ENCODE measurements at regions not wholly inside any gene's neighbourhood (a gene's known extent, or its start where the extent isn't known, plus 50 kb on each side); places are given as distances from the start of the nearest gene placed in this dataset.
"Not testable (repeated sequence)": the region's sequence is repeated elsewhere in the genome, so short reads cannot be mapped to it uniquely, and the experiment has no call there.

DNA sequence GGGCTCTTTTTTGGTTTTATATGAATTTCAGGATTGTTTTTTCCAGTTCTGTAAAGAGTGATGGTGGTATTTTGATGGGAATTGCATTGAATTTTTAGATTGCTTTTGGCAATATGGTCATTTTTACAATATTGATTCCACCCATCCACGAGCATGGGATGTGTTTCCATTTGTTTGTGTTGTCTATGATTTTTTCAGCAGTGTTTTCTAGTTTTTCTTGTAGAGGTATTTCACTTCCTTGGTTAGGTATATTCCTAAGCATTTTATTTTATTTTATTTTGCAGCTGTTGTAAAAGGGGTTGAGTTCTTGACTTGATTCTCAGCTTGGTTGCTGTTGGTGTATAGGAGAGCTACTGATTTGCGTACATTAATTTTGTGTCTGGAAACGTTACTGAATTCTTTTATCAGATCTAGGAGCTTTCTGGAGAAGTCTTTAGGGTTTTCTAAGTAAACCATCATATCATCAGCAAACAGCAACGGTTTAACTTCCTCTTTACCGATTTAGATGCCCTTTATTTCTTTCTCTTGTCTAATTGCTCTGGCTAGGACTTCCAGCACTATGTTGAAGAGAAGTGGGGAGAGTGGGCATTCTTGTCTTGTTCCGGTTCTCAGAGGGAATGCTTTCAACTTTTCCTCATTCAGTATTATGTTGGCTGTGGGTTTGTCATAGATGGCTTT is 69.4 kb upstream of the GNG12 start:
- H3K27me3 ChIP-seq (ENCODE audit: control insufficient read depth in 1 of 2, insufficient read depth in 2 of 2, low read length in 1 of 2); DNase-seq; H3K9me3 ChIP-seq (ENCODE audit: control insufficient read depth, low read length); H3K4me3 ChIP-seq (ENCODE audit: low read length in 2 of 2); intact Hi-C loops (cut with DNase I); H3K36me3 ChIP-seq (ENCODE audit: control insufficient read depth in 1 of 2, insufficient read depth in 2 of 2, low read length in 1 of 2); H3K4me1 ChIP-seq (ENCODE audit: control insufficient read depth in 1 of 2, insufficient read depth in 2 of 2, low read length in 2 of 2); H3K27ac ChIP-seq (ENCODE audit: low read depth in 1 of 2, low read length in 2 of 2); ATAC-seq (ENCODE audit: low FRiP score): not testable (repeated sequence)
- 84 to 86% methylated on average over 6 of the region's 6 CpGs for WGBS, 2 donors

- no peaks in the 10 kb centered on the region for H3K9me3 ChIP-seq (ENCODE audit: control insufficient read depth, low read length)
- ATAC-seq (ENCODE audit: low FRiP score) = no peak
- WGBS, 2 donors = 86 to 92% methylated on average over 4 of the region's 4 CpGs
- H3K36me3 ChIP-seq (ENCODE audit: control insufficient read depth in 1 of 2, insufficient read depth in 2 of 2, low read length in 1 of 2) = no peaks in the 10 kb centered on the region
- no peak overlapping the region for H3K27ac ChIP-seq (ENCODE audit: low read depth in 1 of 2, low read length in 2 of 2)
- no peaks in the 10 kb centered on the region for H3K27me3 ChIP-seq (ENCODE audit: control insufficient read depth in 1 of 2, insufficient read depth in 2 of 2, low read length in 1 of 2)
- intact Hi-C loops (cut with DNase I) = no loop called here
- DNase-seq = no peak
- H3K4me1 ChIP-seq (ENCODE audit: control insufficient read depth in 1 of 2, insufficient read depth in 2 of 2, low read length in 2 of 2) = no peaks in the 10 kb centered on the region
- H3K4me3 ChIP-seq (ENCODE audit: low read length in 2 of 2) = no peak overlapping the region
Observed at GRCh38 chr1:67898033-67898726, 64.9 kb upstream of the GNG12 start.

- Histone ChIP-seq H3K27ac (ENCODE audit: low read depth in 1 of 2, low read length in 2 of 2) (no peak overlapping the region), H3K4me1 (ENCODE audit: control insufficient read depth in 1 of 2, insufficient read depth in 2 of 2, low read length in 2 of 2) (no peaks in the 10 kb centered on the region), H3K4me3 (ENCODE audit: low read length in 2 of 2) (no peak overlapping the region), H3K27me3 (ENCODE audit: control insufficient read depth in 1 of 2, insufficient read depth in 2 of 2, low read length in 1 of 2) (no peaks in the 10 kb centered on the region), H3K9me3 (ENCODE audit: control insufficient read depth, low read length) (no peaks in the 10 kb centered on the region), H3K36me3 (ENCODE audit: control insufficient read depth in 1 of 2, insufficient read depth in 2 of 2, low read length in 1 of 2) (no peaks in the 10 kb centered on the region)
- intact Hi-C loops (cut with DNase I) = no loop called here
- DNase-seq (no peak), ATAC-seq (ENCODE audit: low FRiP score) (no peak)
- 61 to 63% methylated on average over 9 of the region's 9 CpGs for WGBS, 2 donors
Observed at GRCh38 chr1:67897270-67897949, 64.1 kb upstream of the GNG12 start.

GRCh38 chr1:67896826-67897225 is 63.6 kb upstream of the GNG12 start:
- H3K9me3 ChIP-seq (ENCODE audit: control insufficient read depth, low read length) = no peaks in the 10 kb centered on the region
- H3K27me3 ChIP-seq (ENCODE audit: control insufficient read depth in 1 of 2, insufficient read depth in 2 of 2, low read length in 1 of 2) = no peaks in the 10 kb centered on the region
- DNase-seq = no peak
- 92 to 93% methylated on average over 6 of the region's 6 CpGs for WGBS, 2 donors
- ATAC-seq (ENCODE audit: low FRiP score) = no peak
- intact Hi-C loops (cut with DNase I) = no loop called here
- no peaks in the 10 kb centered on the region for H3K4me1 ChIP-seq (ENCODE audit: control insufficient read depth in 1 of 2, insufficient read depth in 2 of 2, low read length in 2 of 2)
- no peak overlapping the region for H3K27ac ChIP-seq (ENCODE audit: low read depth in 1 of 2, low read length in 2 of 2)
- no peaks in the 10 kb centered on the region for H3K36me3 ChIP-seq (ENCODE audit: control insufficient read depth in 1 of 2, insufficient read depth in 2 of 2, low read length in 1 of 2)
- H3K4me3 ChIP-seq (ENCODE audit: low read length in 2 of 2) = no peak overlapping the region

- intact Hi-C loops (cut with DNase I) = no loop called here
- DNase-seq (no peak), ATAC-seq (ENCODE audit: low FRiP score) (no peak)
- Histone ChIP-seq H3K4me1 (ENCODE audit: control insufficient read depth in 1 of 2, insufficient read depth in 2 of 2, low read length in 2 of 2) (no peaks in the 10 kb centered on the region), H3K36me3 (ENCODE audit: control insufficient read depth in 1 of 2, insufficient read depth in 2 of 2, low read length in 1 of 2) (no peaks in the 10 kb centered on the region), H3K9me3 (ENCODE audit: control insufficient read depth, low read length) (no peaks in the 10 kb centered on the region), H3K4me3 (ENCODE audit: low read length in 2 of 2) (no peak overlapping the region), H3K27me3 (ENCODE audit: control insufficient read depth in 1 of 2, insufficient read depth in 2 of 2, low read length in 1 of 2) (no peaks in the 10 kb centered on the region), H3K27ac (ENCODE audit: low read depth in 1 of 2, low read length in 2 of 2) (no peak overlapping the region)
- WGBS, 2 donors = 90 to 94% methylated on average over 4 of the region's 4 CpGs
Observed at GRCh38 chr1:67894981-67895735, 61.9 kb upstream of the GNG12 start.

DNA sequence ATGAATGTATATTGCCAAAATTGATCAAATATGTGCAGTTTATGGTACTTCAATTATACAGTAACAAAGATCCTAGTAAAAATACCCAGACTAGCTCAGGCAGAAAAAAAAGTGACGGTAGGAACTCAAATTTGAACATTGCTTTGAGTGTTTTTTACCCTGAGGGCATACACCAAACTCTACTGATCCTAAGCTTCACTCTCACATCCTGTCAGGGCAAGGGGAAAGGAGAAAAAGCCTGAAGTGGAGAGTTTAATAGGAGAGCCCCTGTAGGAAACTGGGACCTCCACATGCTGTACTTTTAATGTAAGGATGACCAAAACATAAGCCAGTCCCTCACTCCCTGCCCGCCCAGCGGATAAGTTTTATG is 59.8 kb upstream of the GNG12 start:
- Histone ChIP-seq H3K27me3 (ENCODE audit: control insufficient read depth in 1 of 2, insufficient read depth in 2 of 2, low read length in 1 of 2) (no peaks in the 10 kb centered on the region), H3K9me3 (ENCODE audit: control insufficient read depth, low read length) (no peaks in the 10 kb centered on the region), H3K4me3 (ENCODE audit: low read length in 2 of 2) (no peak overlapping the region), H3K4me1 (ENCODE audit: control insufficient read depth in 1 of 2, insufficient read depth in 2 of 2, low read length in 2 of 2) (no peaks in the 10 kb centered on the region), H3K27ac (ENCODE audit: low read depth in 1 of 2, low read length in 2 of 2) (no peak overlapping the region), H3K36me3 (ENCODE audit: control insufficient read depth in 1 of 2, insufficient read depth in 2 of 2, low read length in 1 of 2) (no peaks in the 10 kb centered on the region)
- DNase-seq (no peak), ATAC-seq (ENCODE audit: low FRiP score) (no peak)
- 90 to 92% methylated on average over 3 of the region's 3 CpGs for WGBS, 2 donors
- intact Hi-C loops (cut with DNase I) = no loop called here

DNA sequence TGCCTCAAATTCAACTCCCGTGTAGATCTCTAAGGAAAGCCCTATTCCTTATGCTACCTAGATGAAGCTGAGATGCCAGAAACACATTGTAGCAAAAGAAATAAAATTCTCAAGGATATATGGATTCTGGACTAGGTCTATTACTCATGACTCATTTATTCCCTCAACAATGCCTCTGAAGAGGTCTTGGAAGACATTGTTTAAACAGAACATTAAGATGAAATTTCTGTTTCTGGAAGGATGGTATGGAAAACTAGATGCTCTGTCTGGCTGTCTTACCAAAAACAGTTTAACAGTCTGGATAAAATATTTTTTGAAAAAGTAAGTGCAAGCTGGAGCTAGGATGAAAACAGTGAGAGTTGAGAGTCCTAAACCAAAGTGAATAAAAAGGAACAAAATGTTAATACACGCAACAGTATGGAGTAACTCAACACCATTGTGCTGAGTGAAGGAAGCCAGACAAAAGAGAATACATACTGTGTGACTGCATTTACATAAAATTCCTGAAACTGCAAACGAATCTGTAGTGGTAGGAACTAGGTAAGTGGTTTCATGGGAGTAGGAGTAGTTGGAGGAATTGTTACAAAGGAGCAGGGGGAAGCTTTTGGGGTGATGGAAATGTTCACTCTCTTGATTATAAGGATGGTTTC is 59.3 kb upstream of the GNG12 start:
- H3K27me3 ChIP-seq (ENCODE audit: control insufficient read depth in 1 of 2, insufficient read depth in 2 of 2, low read length in 1 of 2) = no peaks in the 10 kb centered on the region
- no peak overlapping the region for H3K4me3 ChIP-seq (ENCODE audit: low read length in 2 of 2)
- H3K9me3 ChIP-seq (ENCODE audit: control insufficient read depth, low read length) = no peaks in the 10 kb centered on the region
- DNase-seq (no peak), ATAC-seq (ENCODE audit: low FRiP score) (no peak)
- H3K36me3 ChIP-seq (ENCODE audit: control insufficient read depth in 1 of 2, insufficient read depth in 2 of 2, low read length in 1 of 2) = no peaks in the 10 kb centered on the region
- no peaks in the 10 kb centered on the region for H3K4me1 ChIP-seq (ENCODE audit: control insufficient read depth in 1 of 2, insufficient read depth in 2 of 2, low read length in 2 of 2)
- no peak overlapping the region for H3K27ac ChIP-seq (ENCODE audit: low read depth in 1 of 2, low read length in 2 of 2)
- intact Hi-C loops (cut with DNase I) = no loop called here
- WGBS, 2 donors = 61 to 77% methylated on average over 3 of the region's 3 CpGs

DNA sequence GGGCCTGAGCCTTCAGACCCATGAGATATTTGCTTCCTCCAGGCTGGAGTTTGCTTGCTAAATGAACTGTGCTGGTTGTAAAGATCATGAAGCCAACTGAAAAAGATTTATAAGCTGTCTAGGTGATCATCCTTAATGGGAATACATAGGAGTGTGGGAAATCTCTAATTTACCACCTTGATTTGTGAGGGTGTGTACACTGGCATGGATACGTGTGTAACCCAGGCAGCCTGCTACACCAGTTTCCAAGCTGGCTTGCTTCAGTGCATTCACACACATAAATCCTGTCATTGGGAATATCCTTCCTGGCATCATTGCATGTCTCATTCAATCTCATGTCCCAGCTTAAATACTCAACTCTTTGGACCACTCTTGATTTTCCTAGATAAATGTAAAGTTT is 57.6 kb upstream of the GNG12 start:
- H3K36me3 ChIP-seq (ENCODE audit: control insufficient read depth in 1 of 2, insufficient read depth in 2 of 2, low read length in 1 of 2) = no peaks in the 10 kb centered on the region
- ATAC-seq (ENCODE audit: low FRiP score) (no peak), DNase-seq (no peak)
- no peak overlapping the region for H3K27ac ChIP-seq (ENCODE audit: low read depth in 1 of 2, low read length in 2 of 2)
- H3K4me3 ChIP-seq (ENCODE audit: low read length in 2 of 2) = no peak overlapping the region
- 89 to 92% methylated on average over 1 of the region's 1 CpG for WGBS, 2 donors
- no peaks in the 10 kb centered on the region for H3K4me1 ChIP-seq (ENCODE audit: control insufficient read depth in 1 of 2, insufficient read depth in 2 of 2, low read length in 2 of 2)
- intact Hi-C loops (cut with DNase I) = no loop called here
- H3K9me3 ChIP-seq (ENCODE audit: control insufficient read depth, low read length) = no peaks in the 10 kb centered on the region
- no peaks in the 10 kb centered on the region for H3K27me3 ChIP-seq (ENCODE audit: control insufficient read depth in 1 of 2, insufficient read depth in 2 of 2, low read length in 1 of 2)
